Activated naive CD4-positive, alpha-beta T cell treated with anti-CD3 and anti-CD28 coated beads, Interleukin-2, amount 10 ng/mL, durations not matched to agents 7 days and 5 days (primary cell): ENCODE measurements at regions not wholly inside any gene's neighbourhood (a gene's known extent, or its start where the extent isn't known, plus 50 kb on each side); places are given as distances from the start of the nearest gene placed in this dataset.

ENCODE experiments used
- CTCF ChIA-PET: fragments of 350-600 bp; sonication (Branson Sonifier 250); formaldehyde crosslinking; loops from one replicate; lab custom pipeline; 2021; ENCODE audit warnings: antibody characterized with exemption; lab: Charles Lee
- DNase-seq: peaks from one replicate; pipeline ENCODE4 v3.0.0-alpha.2; 2020
- H3K27ac Mint-ChIP-seq: one replicate; pipeline ENCODE4 v1.8.0; 2021; ENCODE audit warnings: mild to moderate bottlenecking, moderate library complexity, mixed read lengths
- H3K27me3 Mint-ChIP-seq: one replicate; pipeline ENCODE4 v1.8.0; 2021; ENCODE audit warnings: mild to moderate bottlenecking, mixed read lengths
- H3K36me3 Mint-ChIP-seq: one replicate; pipeline ENCODE4 v1.8.0; 2021; ENCODE audit warnings: mixed read lengths
- H3K4me1 Mint-ChIP-seq: one replicate; pipeline ENCODE4 v1.8.0; 2021; ENCODE audit warnings: mixed read lengths
- H3K4me3 Mint-ChIP-seq: one replicate; pipeline ENCODE4 v1.8.0; 2021; ENCODE audit warnings: mild to moderate bottlenecking, moderate library complexity, mixed read lengths
- H3K9me3 Mint-ChIP-seq: one replicate; pipeline ENCODE4 v1.8.0; 2021; ENCODE audit warnings: mixed read lengths

DNA sequence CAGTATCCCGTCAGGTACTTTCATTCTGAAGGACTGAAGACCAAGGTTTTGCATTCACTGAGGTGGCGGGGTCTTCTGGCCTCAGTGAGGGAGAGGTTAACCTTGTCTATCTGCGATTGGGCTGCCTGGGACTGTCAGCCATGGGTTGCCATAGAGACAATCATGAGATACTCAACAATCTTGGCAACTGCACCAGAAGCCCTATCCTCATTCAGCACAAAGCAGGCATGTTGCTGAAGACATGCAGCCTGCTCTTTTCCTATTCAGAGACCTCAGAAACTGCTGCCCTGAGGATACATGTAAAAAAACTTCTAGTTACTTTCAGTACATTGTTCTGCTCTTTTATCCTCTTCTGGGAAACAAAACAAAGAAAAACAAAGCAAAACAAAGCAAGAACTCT lies 146.3 kb upstream of the PIRT start:
- Mint-ChIP-seq H3K27me3 (no peaks in the 10 kb centered on the region), H3K27ac (no peak overlapping the region), H3K4me1 (no peaks in the 10 kb centered on the region), H3K36me3 (no peaks in the 10 kb centered on the region), H3K9me3 (peaks cover 5% of the 10 kb centered on the region), H3K4me3 (no peak overlapping the region)
- CTCF ChIA-PET: no interaction called here
- no peak for DNase-seq

DNA sequence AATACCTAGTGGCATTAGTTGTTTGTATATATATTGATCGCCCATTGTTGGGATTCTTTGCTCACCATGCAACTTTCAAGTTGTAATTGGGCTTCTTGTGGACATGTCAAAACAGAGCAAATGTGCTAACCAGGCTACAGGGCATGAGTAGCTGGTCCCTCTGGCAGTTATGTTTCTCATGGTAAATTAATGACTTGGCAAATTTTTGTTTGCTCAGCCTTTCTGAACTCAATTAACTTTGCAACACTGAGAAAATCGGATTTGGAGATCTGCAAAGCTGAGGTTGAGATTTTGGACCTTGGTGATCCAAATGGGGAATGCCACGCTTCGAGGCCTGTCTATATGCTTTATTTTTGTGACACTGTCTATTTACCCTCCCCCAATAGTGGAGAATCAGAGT lies 138.5 kb upstream of the PIRT start:
- H3K27me3 Mint-ChIP-seq: no peaks in the 10 kb centered on the region
- H3K9me3 Mint-ChIP-seq: no peaks in the 10 kb centered on the region
- no peak overlapping the region for H3K27ac Mint-ChIP-seq
- H3K4me1 Mint-ChIP-seq: no peaks in the 10 kb centered on the region
- H3K36me3 Mint-ChIP-seq: no peaks in the 10 kb centered on the region
- CTCF ChIA-PET: no interaction called here
- no peak overlapping the region for H3K4me3 Mint-ChIP-seq
- no peak for DNase-seq

DNA sequence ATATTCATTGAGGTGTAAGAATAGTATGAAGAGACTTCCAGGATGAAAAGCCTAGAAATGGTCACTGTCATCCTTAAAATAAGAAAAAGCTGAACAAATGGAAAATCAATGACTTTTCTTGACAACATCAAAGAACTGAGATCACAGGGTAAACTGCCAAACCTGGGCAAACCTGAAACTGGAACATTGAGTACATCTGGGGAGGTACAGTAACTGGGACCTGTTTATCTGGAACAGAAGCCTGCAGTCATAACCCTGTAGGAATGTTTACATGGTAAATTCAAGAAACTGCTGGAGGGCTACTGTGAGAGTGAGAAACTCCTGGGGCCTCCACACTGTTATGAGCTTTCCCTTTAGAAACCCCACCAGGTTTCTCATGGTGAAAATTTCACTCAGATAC lies 130.1 kb upstream of the PIRT start:
- H3K36me3 Mint-ChIP-seq: no peaks in the 10 kb centered on the region
- no peaks in the 10 kb centered on the region for H3K4me1 Mint-ChIP-seq
- no peaks in the 10 kb centered on the region for H3K27me3 Mint-ChIP-seq
- no peak overlapping the region for H3K27ac Mint-ChIP-seq
- DNase-seq: no peak
- no peak overlapping the region for H3K4me3 Mint-ChIP-seq
- CTCF ChIA-PET: no interaction called here
- no peaks in the 10 kb centered on the region for H3K9me3 Mint-ChIP-seq

DNA sequence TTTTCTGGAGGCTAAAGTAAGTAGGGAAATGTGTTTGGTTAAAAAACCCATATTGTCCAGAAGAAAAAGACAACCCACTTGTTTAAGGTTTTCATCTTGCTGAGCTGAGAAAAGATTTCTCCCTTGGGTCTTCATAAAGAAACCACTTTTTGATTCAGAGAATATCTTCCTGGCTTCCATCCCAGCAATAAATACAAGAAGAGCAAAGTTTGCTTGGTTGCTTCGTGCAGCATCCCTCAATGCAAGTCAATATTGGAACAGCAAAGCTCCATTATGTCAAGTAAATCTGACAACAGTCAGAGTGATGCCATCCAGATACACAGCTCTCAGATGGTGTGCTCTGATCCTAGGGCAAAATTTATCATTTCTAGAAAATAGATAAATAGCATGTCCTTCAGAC lies 118.9 kb upstream of the PIRT start:
- Mint-ChIP-seq H3K4me3 (no peak overlapping the region), H3K27ac (no peak overlapping the region), H3K9me3 (no peaks in the 10 kb centered on the region), H3K4me1 (no peaks in the 10 kb centered on the region), H3K36me3 (no peaks in the 10 kb centered on the region), H3K27me3 (no peaks in the 10 kb centered on the region)
- CTCF ChIA-PET: no interaction called here
- no peak for DNase-seq

DNA sequence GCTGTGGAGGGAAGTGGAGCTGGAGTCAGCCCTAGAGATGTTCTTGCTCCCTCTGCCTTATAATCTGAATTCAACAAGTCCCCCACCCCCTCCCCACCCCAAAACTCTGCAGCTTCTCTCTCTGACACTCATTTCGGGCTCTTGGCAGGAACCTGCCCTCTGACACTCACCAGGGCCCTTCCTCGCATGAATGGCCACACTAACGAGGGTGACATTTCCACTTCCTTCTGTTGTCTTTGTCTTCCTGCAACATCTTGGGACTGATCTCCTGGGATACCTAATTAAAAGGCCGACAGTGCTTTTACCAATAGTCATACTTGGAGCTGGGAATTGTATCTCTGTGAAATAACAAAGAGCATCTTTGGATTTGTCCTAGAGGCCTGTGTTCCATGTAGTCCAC lies 106.9 kb upstream of the PIRT start:
- H3K4me1 Mint-ChIP-seq: no peaks in the 10 kb centered on the region
- CTCF ChIA-PET: no interaction called here
- no peaks in the 10 kb centered on the region for H3K27me3 Mint-ChIP-seq
- no peaks in the 10 kb centered on the region for H3K36me3 Mint-ChIP-seq
- H3K4me3 Mint-ChIP-seq: no peak overlapping the region
- no peak overlapping the region for H3K27ac Mint-ChIP-seq
- H3K9me3 Mint-ChIP-seq: no peaks in the 10 kb centered on the region
- DNase-seq: no peak

DNA sequence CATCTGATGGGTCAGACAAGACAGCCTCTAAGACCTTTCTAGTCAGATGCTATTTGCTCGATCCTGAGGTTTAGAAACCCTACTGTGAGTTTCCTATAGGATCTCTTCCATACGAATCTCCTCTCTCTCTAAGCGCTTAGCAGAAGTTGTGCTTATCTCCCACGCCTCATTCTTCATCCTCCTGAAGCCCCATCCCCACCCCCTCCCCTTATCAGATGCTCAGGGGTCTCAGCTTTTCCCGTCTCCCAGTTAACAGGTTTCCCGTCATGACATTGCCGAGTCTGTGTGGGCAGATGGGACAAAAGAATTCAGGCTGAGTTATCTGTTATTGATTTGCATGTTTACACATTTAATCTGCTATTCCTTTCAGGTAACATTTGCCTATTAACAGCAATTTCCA lies 99.0 kb upstream of the PIRT start:
- no peaks in the 10 kb centered on the region for H3K27me3 Mint-ChIP-seq
- DNase-seq: no peak
- CTCF ChIA-PET: no interaction called here
- H3K4me3 Mint-ChIP-seq: no peak overlapping the region
- no peaks in the 10 kb centered on the region for H3K4me1 Mint-ChIP-seq
- peaks cover 2% of the 10 kb centered on the region for H3K9me3 Mint-ChIP-seq
- no peak overlapping the region for H3K27ac Mint-ChIP-seq
- no peaks in the 10 kb centered on the region for H3K36me3 Mint-ChIP-seq

DNA sequence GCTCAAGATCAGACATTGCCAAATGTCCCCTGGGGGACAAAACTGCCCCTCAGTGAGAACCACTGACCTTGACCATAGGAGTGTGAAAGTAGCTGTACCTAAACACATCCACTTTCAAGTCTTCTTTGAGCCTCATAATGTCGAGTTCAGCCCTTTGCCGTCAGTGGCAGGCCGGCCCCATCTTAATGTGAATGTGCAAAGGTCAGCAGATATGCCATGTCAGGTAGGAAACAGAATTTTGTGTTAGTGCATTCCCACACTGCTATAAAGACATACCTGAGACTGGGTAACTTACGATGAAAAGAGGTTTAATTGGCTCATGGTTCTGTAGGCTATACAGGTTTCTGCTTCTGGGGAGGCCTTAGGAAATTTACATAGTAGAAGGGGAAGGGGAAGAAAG lies 95.1 kb upstream of the PIRT start:
- no peaks in the 10 kb centered on the region for H3K36me3 Mint-ChIP-seq
- H3K27me3 Mint-ChIP-seq: no peaks in the 10 kb centered on the region
- H3K4me1 Mint-ChIP-seq: no peaks in the 10 kb centered on the region
- CTCF ChIA-PET: no interaction called here
- no peak overlapping the region for H3K4me3 Mint-ChIP-seq
- no peak for DNase-seq
- H3K9me3 Mint-ChIP-seq: peaks cover 2% of the 10 kb centered on the region
- H3K27ac Mint-ChIP-seq: no peak overlapping the region

DNA sequence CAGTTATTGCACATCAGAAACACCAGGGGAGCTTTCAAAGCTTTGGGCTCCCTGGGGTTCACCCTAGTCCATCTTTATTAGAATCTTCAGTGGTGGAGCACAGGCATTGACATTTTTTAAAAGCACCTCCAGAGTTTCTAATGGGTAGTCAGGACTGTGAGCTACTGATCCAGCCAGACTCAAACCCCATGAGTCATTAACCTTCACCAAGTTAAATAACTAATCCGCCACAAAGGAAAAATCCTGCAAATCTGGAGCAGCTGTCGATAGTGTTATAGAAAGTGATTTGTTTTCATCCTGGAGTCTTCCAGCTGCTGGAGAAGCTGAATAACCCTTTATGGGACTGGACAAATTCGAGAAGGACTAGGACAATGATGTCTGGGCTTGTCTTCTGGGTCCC lies 93.2 kb upstream of the PIRT start:
- CTCF ChIA-PET: no interaction called here
- H3K9me3 Mint-ChIP-seq: peaks cover 2% of the 10 kb centered on the region

DNA sequence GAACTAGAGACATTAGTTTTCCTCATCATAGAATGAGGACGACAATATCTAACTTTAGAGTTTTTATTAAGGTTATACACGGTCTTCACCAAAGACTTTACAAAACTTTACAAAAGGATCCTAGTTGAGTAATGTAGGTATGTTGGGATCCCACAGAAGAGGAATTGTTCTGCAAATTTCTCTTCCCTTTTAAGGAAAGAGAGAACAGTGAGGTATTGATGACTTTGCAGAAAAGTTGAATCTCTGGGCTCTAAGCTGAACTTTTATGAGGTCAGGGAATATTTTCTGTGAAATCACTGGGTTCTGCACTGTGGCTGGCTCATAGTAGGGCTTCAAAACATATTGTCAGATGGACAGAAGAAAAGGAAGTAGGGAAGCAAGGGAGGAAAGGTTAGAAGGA lies 89.8 kb upstream of the PIRT start:
- Mint-ChIP-seq H3K4me3 (no peak overlapping the region), H3K27me3 (no peaks in the 10 kb centered on the region), H3K27ac (no peak overlapping the region), H3K4me1 (no peaks in the 10 kb centered on the region), H3K9me3 (no peaks in the 10 kb centered on the region), H3K36me3 (no peaks in the 10 kb centered on the region)
- DNase-seq: no peak
- CTCF ChIA-PET: no interaction called here

More for the DNA sequence above, 93.2 kb upstream of the PIRT start:
- Mint-ChIP-seq H3K4me3 (no peak overlapping the region), H3K36me3 (no peaks in the 10 kb centered on the region), H3K27ac (no peak overlapping the region), H3K4me1 (no peaks in the 10 kb centered on the region), H3K27me3 (no peaks in the 10 kb centered on the region)
- no peak for DNase-seq

DNA sequence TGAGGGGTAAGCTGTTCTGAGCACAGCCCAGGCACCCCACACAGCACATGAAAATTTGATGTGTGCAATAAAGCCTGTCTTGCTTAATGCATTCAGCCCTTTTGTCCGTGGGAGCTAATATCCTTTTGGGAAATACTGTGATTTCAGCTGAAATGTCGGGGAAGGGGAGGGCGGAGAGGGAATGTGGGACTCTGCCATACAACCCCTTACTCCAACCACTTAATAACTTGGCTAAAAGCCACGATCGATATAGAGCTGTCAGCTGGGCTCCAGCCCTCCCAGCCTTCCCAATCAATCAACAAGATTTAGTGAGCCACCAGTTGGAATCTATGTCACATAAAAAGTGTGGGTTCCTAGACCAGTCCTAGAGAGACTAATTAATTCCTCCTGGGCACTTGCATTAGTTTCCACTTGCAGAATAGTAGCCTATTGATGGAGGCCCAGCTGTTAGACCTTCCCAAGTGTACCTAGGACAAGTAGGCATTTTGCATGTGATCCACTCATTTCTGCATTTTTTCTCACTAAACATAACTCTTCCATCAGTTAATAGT lies 82.7 kb upstream of the PIRT start:
- Mint-ChIP-seq H3K27ac (no peak overlapping the region), H3K27me3 (no peaks in the 10 kb centered on the region), H3K36me3 (no peaks in the 10 kb centered on the region), H3K4me1 (no peaks in the 10 kb centered on the region), H3K9me3 (no peaks in the 10 kb centered on the region), H3K4me3 (no peak overlapping the region)
- CTCF ChIA-PET: no interaction called here
- no peak for DNase-seq

DNA sequence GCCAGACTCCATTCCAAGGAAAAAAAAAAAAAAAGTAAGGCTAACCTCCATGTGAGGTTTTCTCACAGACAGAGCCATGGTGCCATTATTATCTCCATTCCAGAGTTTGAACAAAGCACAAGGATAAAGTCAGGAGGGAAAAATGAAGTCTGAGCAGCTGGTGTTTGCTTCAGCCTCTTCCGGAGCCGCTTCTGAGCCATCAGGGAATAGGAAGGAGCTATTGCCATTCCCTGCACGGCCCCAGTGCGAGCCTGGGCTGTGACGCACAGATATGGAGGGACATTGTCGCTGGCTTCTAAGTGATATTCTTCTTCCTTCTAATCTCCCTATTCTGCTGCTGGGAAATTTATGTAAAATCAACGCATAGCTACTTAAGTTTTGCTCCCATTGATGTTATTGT lies 69.5 kb upstream of the PIRT start:
- no peak for DNase-seq
- Mint-ChIP-seq H3K27ac (no peak overlapping the region), H3K27me3 (no peaks in the 10 kb centered on the region), H3K36me3 (no peaks in the 10 kb centered on the region), H3K4me1 (no peaks in the 10 kb centered on the region), H3K4me3 (no peak overlapping the region), H3K9me3 (peaks cover 4% of the 10 kb centered on the region)
- CTCF ChIA-PET: no interaction called here

DNA sequence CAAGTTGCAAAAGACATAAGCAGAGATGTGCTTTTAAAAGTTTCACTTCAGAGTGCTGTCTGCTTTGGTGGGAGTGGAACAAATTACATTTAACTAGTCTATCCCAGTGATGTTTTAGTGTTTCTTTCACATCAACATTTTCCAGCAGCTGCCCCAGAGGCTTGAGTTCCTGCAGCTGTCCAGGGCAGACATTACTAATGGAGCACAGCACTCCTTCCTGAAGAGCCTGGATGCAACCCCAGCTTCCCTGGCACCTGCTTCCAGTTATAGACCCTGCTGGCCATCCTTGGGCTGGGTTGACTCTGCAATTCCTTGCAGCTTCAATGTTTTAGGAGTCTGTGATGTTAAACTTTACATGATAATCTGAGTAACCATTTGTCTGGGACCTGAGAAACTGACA lies 61.4 kb upstream of the PIRT start:
- CTCF ChIA-PET: interaction anchor here (0.6 kb wide), 1 partner anchor 15 kb away, joined by 3 read pairs; no protein-coding TSS in a partner anchor
- Mint-ChIP-seq H3K4me1 (no peaks in the 10 kb centered on the region), H3K36me3 (no peaks in the 10 kb centered on the region), H3K9me3 (no peaks in the 10 kb centered on the region), H3K27ac (no peak overlapping the region), H3K4me3 (no peak overlapping the region), H3K27me3 (no peaks in the 10 kb centered on the region)
- DNase-seq: no peak

DNA sequence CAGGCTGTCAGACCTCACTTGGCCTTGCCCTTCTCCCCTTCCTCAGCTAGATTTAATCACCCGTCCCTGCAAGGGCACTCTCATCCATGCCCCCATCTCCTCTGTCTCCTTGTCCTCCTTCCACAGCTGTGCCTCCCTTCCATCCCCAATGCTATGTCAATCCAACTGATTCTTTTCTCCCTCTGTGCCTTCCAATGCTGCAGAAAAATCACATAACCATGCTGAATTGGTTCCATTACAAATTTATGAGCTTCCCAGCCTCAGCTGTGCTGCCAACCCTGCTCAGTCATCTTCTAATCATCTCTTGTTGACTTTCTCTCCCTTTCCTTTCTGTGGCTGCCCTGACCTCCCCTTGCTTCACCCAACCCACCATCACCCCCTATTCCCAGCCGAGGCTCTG lies 56.3 kb upstream of the PIRT start:
- no peak overlapping the region for H3K4me3 Mint-ChIP-seq
- H3K27me3 Mint-ChIP-seq: no peaks in the 10 kb centered on the region
- H3K27ac Mint-ChIP-seq: no peak overlapping the region
- no peaks in the 10 kb centered on the region for H3K36me3 Mint-ChIP-seq
- CTCF ChIA-PET: no interaction called here
- H3K4me1 Mint-ChIP-seq: no peaks in the 10 kb centered on the region
- no peaks in the 10 kb centered on the region for H3K9me3 Mint-ChIP-seq
- DNase-seq: no peak

DNA sequence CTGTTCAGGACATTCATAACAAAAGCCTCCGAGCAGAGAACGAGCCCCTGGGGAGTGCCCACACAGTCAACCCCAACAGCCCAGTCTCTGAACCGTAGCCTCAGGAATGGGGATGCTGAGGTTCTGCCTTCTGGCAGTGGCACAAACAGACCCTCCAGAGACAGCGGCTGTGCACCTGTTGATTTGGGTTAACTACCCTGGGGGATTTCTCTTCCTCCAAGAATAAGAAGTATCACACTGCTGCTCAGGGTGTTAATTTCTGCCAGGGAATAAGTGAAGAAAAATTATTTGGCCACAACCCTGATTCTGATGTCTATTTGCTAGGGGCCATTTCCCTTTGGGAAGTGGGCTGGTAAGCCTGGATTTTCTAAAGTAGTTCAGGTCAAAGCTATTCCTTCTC lies 51.0 kb upstream of the PIRT start:
- Mint-ChIP-seq H3K4me1 (no peaks in the 10 kb centered on the region), H3K27ac (no peak overlapping the region), H3K27me3 (no peaks in the 10 kb centered on the region), H3K36me3 (no peaks in the 10 kb centered on the region), H3K9me3 (no peaks in the 10 kb centered on the region), H3K4me3 (no peak overlapping the region)
- CTCF ChIA-PET: no interaction called here
- no peak for DNase-seq
